HG02885 (cell line): ENCODE measurements at regions not wholly inside any gene's neighbourhood (a gene's known extent, or its start where the extent isn't known, plus 50 kb on each side); places are given as distances from the start of the nearest gene placed in this dataset.

Experiments used
- ATAC-seq: cut with Tn5 transposase; IDR thresholded peaks from one replicate; pipeline ENCODE4 v1.9.1; 2021; ENCODE audit warnings: mild to moderate bottlenecking; ENCODE audit not compliant: unreplicated experiment, poor library complexity

DNA sequence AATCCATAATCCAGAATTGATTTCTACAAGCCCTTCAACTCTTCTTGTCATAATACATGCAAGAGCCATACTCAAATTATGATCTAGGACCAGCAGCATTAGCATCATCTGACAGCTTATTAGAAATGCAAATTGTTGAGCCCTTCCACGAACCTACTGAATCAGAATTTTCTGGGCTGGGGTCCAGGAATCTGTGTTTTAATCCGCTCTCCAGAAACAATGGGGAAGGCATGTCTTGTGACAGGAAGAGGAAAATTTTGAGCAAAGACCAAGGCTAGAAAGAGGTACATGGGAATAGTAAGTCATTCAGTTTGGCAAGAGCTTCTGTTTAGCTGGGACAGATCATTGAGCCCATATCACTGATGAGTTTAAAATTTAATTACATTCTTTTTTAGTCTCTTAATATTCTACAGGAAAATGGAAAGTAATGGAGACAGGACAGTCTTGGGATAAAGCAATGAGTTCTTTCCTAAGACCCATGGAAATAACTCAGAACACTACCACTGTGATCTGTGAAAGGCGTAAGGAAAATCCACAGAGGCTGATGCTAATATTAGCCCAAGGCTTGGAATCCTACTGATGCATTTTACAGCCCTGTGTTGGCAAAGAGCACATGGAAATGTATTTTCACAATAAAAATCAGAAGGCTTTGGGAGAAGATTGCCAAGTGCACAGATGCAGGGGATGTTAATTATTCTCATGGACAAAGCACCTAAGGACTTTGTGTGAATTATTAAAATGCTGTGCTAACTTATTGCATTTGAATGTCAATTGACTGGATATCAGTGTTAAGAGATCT lies 73.7 kb upstream of the STK32A start:
- no peak for ATAC-seq

DNA sequence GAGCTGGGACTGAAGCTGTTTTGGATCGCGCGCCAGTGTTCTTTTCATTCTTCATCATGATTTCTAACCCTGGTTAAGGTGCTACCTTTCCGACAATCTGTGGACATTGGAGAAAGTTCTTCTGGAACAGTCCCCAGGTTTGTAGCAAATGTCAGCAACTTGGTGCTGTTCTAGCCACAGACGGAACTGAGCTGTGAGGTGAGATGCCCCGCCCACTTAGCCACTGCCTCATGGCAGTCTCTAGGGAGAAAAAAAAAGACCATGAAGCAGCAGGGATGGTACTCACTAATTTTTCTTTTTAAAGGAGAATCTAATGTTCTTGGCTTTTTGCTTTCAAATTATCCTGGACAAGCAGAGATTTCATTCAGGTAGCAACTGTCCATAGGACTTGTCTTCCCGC lies 72.1 kb upstream of the STK32A start:
- no peak for ATAC-seq

- no peak for ATAC-seq
Measured at GRCh38 chr5:147167529-147167928, 67.3 kb upstream of the STK32A start.

- no peak for ATAC-seq
Measured at GRCh38 chr5:147168578-147169327, 66.1 kb upstream of the STK32A start.

- ATAC-seq = no peak
Measured at GRCh38 chr5:147169399-147169798, 65.4 kb upstream of the STK32A start.

DNA sequence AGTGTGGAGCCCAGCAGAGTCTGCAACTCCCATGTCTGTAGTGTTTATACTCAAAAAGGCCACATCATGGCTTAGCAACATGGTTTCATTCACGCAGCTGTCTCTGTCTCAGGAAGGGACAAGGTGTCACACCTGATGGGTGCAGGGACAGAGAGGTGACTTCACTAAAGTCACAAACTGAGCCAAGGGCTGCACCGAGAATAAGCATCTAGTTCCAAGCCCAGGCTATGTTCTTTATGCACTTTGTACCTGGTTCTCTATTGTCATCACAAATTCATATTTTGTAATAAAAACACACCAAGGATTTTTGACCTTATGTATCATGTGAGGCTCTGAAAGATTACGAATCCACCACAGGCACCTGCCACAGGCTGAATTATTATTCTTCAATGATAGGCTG lies 64.9 kb upstream of the STK32A start:
- no peak for ATAC-seq

DNA sequence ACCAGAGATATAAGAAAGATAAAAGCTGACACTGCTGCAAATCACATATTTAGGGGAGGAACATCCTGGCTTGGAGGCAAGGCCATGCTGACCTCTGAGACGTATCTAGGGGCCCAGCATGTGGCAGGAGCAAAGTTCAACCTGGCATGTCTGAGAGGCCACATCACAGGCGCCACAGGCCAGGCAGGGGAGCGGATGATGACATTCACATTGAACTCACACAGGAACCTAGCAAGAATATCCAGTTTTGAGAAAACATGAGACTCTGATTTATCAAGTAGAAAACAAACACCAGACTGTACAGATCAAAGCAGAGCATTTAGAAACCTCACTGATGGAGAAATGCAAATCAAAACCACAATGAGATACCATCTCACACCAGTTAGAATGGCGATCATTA lies 64.2 kb upstream of the STK32A start:
- no peak for ATAC-seq

DNA sequence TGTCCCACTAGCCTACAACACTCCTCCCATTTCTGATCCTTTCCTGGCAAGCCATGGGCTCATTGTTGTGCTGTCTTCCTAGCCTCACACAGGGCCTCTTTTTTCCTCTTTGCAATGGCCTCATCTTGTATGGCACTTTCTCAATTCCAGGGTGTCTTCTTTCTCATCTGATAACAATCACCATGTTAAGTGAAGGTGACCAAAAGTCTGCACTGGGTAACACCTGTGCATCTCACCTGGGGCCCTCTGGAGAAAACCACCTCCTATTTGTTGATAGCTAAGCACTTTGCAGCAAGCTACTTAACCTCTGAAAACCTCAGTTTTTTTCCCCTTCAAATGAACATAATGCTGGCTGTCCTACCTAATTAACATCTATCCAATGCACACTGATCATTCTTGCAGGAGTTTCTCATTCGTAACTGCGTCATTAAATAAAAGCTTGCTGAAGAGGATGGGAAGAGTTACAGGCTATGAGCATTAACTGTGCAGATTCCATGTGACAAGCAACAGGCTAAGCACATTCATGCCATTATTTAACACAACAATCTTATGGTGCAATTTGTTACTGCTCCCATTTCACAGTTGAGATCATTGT lies 60.1 kb upstream of the STK32A start:
- ATAC-seq = no peak

DNA sequence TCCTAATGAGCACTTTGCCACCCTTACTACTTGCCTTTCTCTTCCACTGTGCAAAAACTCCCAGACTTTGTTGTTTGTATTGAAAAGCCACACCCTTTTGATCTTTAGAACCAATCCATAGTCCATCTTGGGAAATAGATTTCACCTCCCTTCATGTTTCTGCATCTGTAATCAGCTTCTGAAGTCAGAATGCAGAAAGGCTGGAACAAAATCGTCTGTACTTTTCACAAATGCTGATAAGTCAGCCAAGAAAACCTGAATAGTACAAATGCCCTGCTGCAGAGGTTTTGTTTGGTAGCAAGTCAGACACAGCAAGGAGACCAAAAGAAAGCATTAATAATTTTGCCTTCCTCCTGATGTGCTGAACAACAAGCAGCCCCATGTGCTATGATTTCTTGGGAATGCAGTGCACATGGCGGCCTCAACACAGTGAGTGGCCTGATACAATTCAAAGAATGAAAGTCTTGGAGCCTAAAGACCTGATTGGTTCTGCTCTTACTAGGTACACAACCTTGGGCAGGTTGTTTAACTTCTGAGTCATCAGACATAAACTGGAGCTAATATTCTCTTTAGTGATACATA lies 59.2 kb upstream of the STK32A start:
- no peak for ATAC-seq

GRCh38 chr5:147176422-147176821 lies 58.4 kb upstream of the STK32A start:
- ATAC-seq = no peak

DNA sequence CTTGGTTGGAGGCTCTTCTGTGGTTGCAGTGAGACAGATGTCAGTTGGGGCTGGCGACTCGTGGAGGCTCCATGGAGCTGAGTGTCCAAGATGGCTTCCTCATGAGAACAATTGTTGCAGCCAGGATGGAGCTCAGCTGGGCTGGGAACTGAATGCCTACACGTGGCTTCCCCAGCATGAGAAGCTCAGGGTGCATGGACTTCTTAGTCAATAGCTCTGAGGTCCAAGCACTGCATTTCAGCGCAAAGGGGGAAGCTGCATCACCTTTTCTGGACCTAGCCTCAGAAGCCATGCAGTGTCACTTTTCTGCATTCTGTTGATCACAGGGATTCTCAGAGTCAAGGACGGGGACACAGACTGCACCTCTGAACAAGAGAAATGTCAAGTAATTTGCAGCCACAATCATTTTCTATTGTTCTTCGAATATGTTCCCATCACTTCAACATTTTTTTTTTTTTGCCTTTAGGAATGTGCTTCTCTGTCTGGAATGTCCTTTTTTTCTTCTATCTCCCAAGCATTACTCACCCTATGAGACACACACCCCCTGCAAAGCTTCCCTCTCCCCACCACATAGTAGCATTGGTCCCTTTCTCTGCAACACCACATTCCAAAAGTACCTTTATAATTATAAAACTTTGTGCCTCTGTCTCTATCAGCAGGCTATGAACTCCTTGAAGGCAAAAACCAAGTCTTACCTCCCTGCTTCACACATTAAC lies 57.5 kb upstream of the STK32A start:
- no peak for ATAC-seq

GRCh38 chr5:147179562-147180147 lies 55.2 kb upstream of the STK32A start:
- no peak for ATAC-seq

GRCh38 chr5:147180751-147181150 lies 54.1 kb upstream of the STK32A start:
- no peak for ATAC-seq
